ENCODE measurements at regions not wholly inside any gene's neighbourhood (a gene's known extent, or its start where the extent isn't known, plus 50 kb on each side); places are given as distances from the start of the nearest gene placed in this dataset.

GRCh38 chr5:18102733-18103132 is 468.5 kb downstream of the TAF11L14 start:
- TF ChIP-seq ZNF70 (CRISPR knock-in tag; IDR thresholded peaks at IDR 0.05) = no peak
- no peak for TF ChIP-seq CSRNP3 (CRISPR knock-in tag; IDR thresholded peaks at IDR 0.05)
- TF ChIP-seq PPARA (CRISPR knock-in tag; IDR thresholded peaks at IDR 0.05; ENCODE audit: borderline replicate concordance) = no peak
- no peak for TF ChIP-seq BACH2 (CRISPR knock-in tag; IDR thresholded peaks at IDR 0.05; ENCODE audit: borderline replicate concordance)
- no peak for TF ChIP-seq POU6F1 (CRISPR knock-in tag; IDR thresholded peaks at IDR 0.05; ENCODE audit: borderline replicate concordance, low read depth)
- TF ChIP-seq ZNF565 (CRISPR knock-in tag; conservative IDR thresholded peaks at IDR 0.05; ENCODE audit: low read depth) = no peak
- no peak for TF ChIP-seq ZFP30 (CRISPR knock-in tag; IDR thresholded peaks at IDR 0.05)
- no peak for ATAC-seq

GRCh38 chr5:18105449-18105848 is 471.2 kb downstream of the TAF11L14 start:
- TF ChIP-seq ZC3H10 (CRISPR knock-in tag; IDR thresholded peaks at IDR 0.05) (no peak), SNAI2 (CRISPR knock-in tag; IDR thresholded peaks at IDR 0.05) (no peak), TOX (CRISPR knock-in tag; IDR thresholded peaks at IDR 0.05; ENCODE audit: borderline replicate concordance) (no peak), BACH2 (CRISPR knock-in tag; IDR thresholded peaks at IDR 0.05; ENCODE audit: borderline replicate concordance) (no peak), ZNF565 (CRISPR knock-in tag; conservative IDR thresholded peaks at IDR 0.05; ENCODE audit: low read depth) (no peak), CSRNP3 (CRISPR knock-in tag; IDR thresholded peaks at IDR 0.05) (no peak), ZFP30 (CRISPR knock-in tag; IDR thresholded peaks at IDR 0.05) (no peak), ZFP3 (CRISPR knock-in tag; IDR thresholded peaks at IDR 0.05) (no peak), TCF4 (CRISPR knock-in tag; IDR thresholded peaks at IDR 0.05; ENCODE audit: borderline replicate concordance) (no peak), ESRRG (CRISPR knock-in tag; IDR thresholded peaks at IDR 0.05) (no peak), RARB (CRISPR knock-in tag; IDR thresholded peaks at IDR 0.05) (no peak), OSR1 (CRISPR knock-in tag; IDR thresholded peaks at IDR 0.05) (no peak), GLIS3 (CRISPR knock-in tag; IDR thresholded peaks at IDR 0.05) (no peak), CSDC2 (CRISPR knock-in tag; IDR thresholded peaks at IDR 0.05) (no peak), ZNF8 (CRISPR knock-in tag; IDR thresholded peaks at IDR 0.05) (no peak), POU6F1 (CRISPR knock-in tag; IDR thresholded peaks at IDR 0.05; ENCODE audit: borderline replicate concordance, low read depth) (no peak), ISL1 (CRISPR knock-in tag; IDR thresholded peaks at IDR 0.05) (no peak), ZNF70 (CRISPR knock-in tag; IDR thresholded peaks at IDR 0.05) (no peak), PPARA (CRISPR knock-in tag; IDR thresholded peaks at IDR 0.05; ENCODE audit: borderline replicate concordance) (no peak)
- no peak for ATAC-seq

- TF ChIP-seq ZNF8 (CRISPR knock-in tag; IDR thresholded peaks at IDR 0.05) (no peak), PPARA (CRISPR knock-in tag; IDR thresholded peaks at IDR 0.05; ENCODE audit: borderline replicate concordance) (no peak), ZC3H10 (CRISPR knock-in tag; IDR thresholded peaks at IDR 0.05) (no peak), CSDC2 (CRISPR knock-in tag; IDR thresholded peaks at IDR 0.05) (no peak), CREB5 (CRISPR knock-in tag; IDR thresholded peaks at IDR 0.05; ENCODE audit: low read depth) (no peak), ZFP3 (CRISPR knock-in tag; IDR thresholded peaks at IDR 0.05) (no peak), GLIS3 (CRISPR knock-in tag; IDR thresholded peaks at IDR 0.05) (no peak), ESRRG (CRISPR knock-in tag; IDR thresholded peaks at IDR 0.05) (no peak), BACH2 (CRISPR knock-in tag; IDR thresholded peaks at IDR 0.05; ENCODE audit: borderline replicate concordance) (no peak), CSRNP3 (CRISPR knock-in tag; IDR thresholded peaks at IDR 0.05) (no peak), ZNF70 (CRISPR knock-in tag; IDR thresholded peaks at IDR 0.05) (no peak), ZFP30 (CRISPR knock-in tag; IDR thresholded peaks at IDR 0.05) (no peak), ZNF565 (CRISPR knock-in tag; conservative IDR thresholded peaks at IDR 0.05; ENCODE audit: low read depth) (no peak), RARB (CRISPR knock-in tag; IDR thresholded peaks at IDR 0.05) (no peak)
- ATAC-seq = no peak
Measured at GRCh38 chr5:18111906-18112465, 477.7 kb downstream of the TAF11L14 start.
